ENCODE measurements at regions not wholly inside any gene's neighbourhood (a gene's known extent, or its start where the extent isn't known, plus 50 kb on each side); places are given as distances from the start of the nearest gene placed in this dataset.

DNA sequence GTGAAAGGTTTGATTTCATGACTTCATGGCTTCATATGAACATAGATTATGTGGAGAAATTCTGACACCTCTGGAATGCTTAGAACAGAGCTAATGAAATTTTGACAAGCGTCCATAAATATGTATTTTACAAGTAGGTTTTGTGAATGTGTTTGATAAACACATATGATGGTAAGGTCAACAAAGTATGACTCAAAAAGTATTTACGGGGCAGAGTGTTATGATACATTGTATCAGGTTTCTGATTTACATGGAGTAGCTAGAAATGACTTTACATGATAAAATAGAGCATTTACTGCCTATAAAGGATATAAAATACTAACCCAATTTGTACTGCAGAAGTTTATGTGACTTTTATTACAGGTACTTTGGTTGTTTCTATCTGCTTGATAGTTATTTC is 206.3 kb downstream of the MDFIC start:
- no peak overlapping the region for H2BK120ac ChIP-seq (ENCODE audit: low read depth, low read length)
- H2BK5ac ChIP-seq (ENCODE audit: low read depth, low read length, poor library complexity, severe bottlenecking), result no peak overlapping the region
- BruUV-seq (replicated peaks), result no TSS peak
- in situ Hi-C loops (cut with MboI; ENCODE audit: low sequenced_read_pairs) (no loop called here), dilution Hi-C loops (cut with HindIII; ENCODE audit: low sequenced_read_pairs, unreplicated experiment) (no loop called here), intact Hi-C loops (cut with micrococcal nuclease) (no loop called here)
- H3K4me1 ChIP-seq (ENCODE audit: control insufficient read depth, insufficient read depth, low read length), result no peaks in the 10 kb centered on the region; the same call in 1 of the 2 replicates
- ATAC-seq (ENCODE audit: low read depth), result no peak
- no peak overlapping the region for H4K5ac ChIP-seq (ENCODE audit: low read depth, low read length)
- no peaks in the 10 kb centered on the region for H3K9me3 ChIP-seq (ENCODE audit: control insufficient read depth, insufficient read depth, low read length)
- TF ChIP-seq MAZ (IDR thresholded peaks at IDR 0.05; ENCODE audit: borderline replicate concordance, low read depth, low read length) (no peak), ELK1 (IDR thresholded peaks at IDR 0.05; ENCODE audit: borderline replicate concordance, low read depth, low read length) (no peak), CEBPB (IDR thresholded peaks at IDR 0.05; ENCODE audit: low read depth, low read length) (no peak), SMC3 (IDR thresholded peaks at IDR 0.05; ENCODE audit: low read depth, low read length) (no peak), NFE2L2 (IDR thresholded peaks at IDR 0.05; ENCODE audit: low read depth, low read length) (no peak), MXI1 (IDR thresholded peaks at IDR 0.05; ENCODE audit: borderline replicate concordance, low read depth, low read length) (no peak), RAD21 (IDR thresholded peaks at IDR 0.05; ENCODE audit: low read length) (no peak), BHLHE40 (IDR thresholded peaks at IDR 0.05; ENCODE audit: low read depth, low read length) (no peak), CHD1 (IDR thresholded peaks at IDR 0.05; ENCODE audit: low read depth, low read length) (no peak), FOS (IDR thresholded peaks at IDR 0.05; ENCODE audit: low read depth, low read length) (no peak)
- TF ChIP-seq, protein P1, sequence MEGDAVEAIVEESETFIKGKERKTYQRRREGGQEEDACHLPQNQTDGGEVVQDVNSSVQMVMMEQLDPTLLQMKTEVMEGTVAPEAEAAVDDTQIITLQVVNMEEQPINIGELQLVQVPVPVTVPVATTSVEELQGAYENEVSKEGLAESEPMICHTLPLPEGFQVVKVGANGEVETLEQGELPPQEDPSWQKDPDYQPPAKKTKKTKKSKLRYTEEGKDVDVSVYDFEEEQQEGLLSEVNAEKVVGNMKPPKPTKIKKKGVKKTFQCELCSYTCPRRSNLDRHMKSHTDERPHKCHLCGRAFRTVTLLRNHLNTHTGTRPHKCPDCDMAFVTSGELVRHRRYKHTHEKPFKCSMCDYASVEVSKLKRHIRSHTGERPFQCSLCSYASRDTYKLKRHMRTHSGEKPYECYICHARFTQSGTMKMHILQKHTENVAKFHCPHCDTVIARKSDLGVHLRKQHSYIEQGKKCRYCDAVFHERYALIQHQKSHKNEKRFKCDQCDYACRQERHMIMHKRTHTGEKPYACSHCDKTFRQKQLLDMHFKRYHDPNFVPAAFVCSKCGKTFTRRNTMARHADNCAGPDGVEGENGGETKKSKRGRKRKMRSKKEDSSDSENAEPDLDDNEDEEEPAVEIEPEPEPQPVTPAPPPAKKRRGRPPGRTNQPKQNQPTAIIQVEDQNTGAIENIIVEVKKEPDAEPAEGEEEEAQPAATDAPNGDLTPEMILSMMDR (conservative IDR thresholded peaks at IDR 0.05; ENCODE audit: low read depth, low read length), result no peak
- 67% methylated on average over 1 of the region's 2 CpGs; no CpG with 5 or more reads in 1 of the 2 experiments for WGBS, 2 experiments (ENCODE audit: extremely low coverage in 2 of 2, insufficient read length in 1 of 2)
- H3K9me1 ChIP-seq (ENCODE audit: insufficient read depth, low read length), result no peaks in the 10 kb centered on the region; the same call in 1 of the 2 replicates
- no peak overlapping the region for H3K23ac ChIP-seq (ENCODE audit: low read depth, low read length)
- ChIA-PET POLR2A (ENCODE audit: unreplicated experiment) (no interaction called here), CTCF (no interaction called here)
- H2AK9ac ChIP-seq (replicated peaks; ENCODE audit: low read depth, low read length, poor library complexity), result no peak overlapping the region
- H2BK15ac ChIP-seq (ENCODE audit: low read depth, low read length), result no peak overlapping the region
- H2AK5ac ChIP-seq (ENCODE audit: low read depth, low read length), result no peak overlapping the region
- H3K36me3 ChIP-seq (ENCODE audit: control insufficient read depth, insufficient read depth, low read length), result no peaks in the 10 kb centered on the region
- no peak overlapping the region for H3K14ac ChIP-seq (replicated peaks; ENCODE audit: low read depth, low read length)
- no peak overlapping the region for H2BK20ac ChIP-seq (ENCODE audit: low read depth, low read length)
- no peak for DNase-seq
- H3K27me3 ChIP-seq (ENCODE audit: control insufficient read depth, insufficient read depth, low read length), result no peaks in the 10 kb centered on the region
- H4K91ac ChIP-seq (ENCODE audit: insufficient read depth, low read depth, low read length), result no peak overlapping the region
- H3K27ac ChIP-seq (ENCODE audit: insufficient read depth, low read length), result no peak overlapping the region
- H3K4ac ChIP-seq (ENCODE audit: low read depth, low read length), result no peak overlapping the region
- no peak overlapping the region for H3K4me2 ChIP-seq (ENCODE audit: low read depth, low read length)
- no peak overlapping the region for H3K4me3 ChIP-seq (ENCODE audit: insufficient read depth, low read depth, low read length)
- H4K8ac ChIP-seq (ENCODE audit: low read depth in 2 of 2, low read length in 2 of 2), result no peak overlapping the region
- H4K20me1 ChIP-seq (ENCODE audit: insufficient read depth, low read length), result no peaks in the 10 kb centered on the region
- H3K18ac ChIP-seq (ENCODE audit: low read depth, low read length), result no peak overlapping the region
- no peaks in the 10 kb centered on the region for H3K79me1 ChIP-seq (ENCODE audit: low read depth in 1 of 2, low read length in 2 of 2)
- no peak overlapping the region for H2AFZ ChIP-seq (replicated peaks; ENCODE audit: low read length, poor library complexity)
- no peak overlapping the region for H3K9ac ChIP-seq (ENCODE audit: low read depth, low read length)
- no peak overlapping the region for H3K56ac ChIP-seq (ENCODE audit: extremely low read depth, insufficient read depth, low read length)
